IMR-90 (cell line): ENCODE measurements at regions not wholly inside any gene's neighbourhood (a gene's known extent, or its start where the extent isn't known, plus 50 kb on each side); places are given as distances from the start of the nearest gene placed in this dataset.

Source experiments
- ATAC-seq: fragments of 200-7000 bp; cut with Tn5 transposase; 2 replicates; pipeline ENCODE4 v1.9.1; 2020; ENCODE audit warnings: low read depth, mild to moderate bottlenecking, moderate library complexity
- BruUV-seq: library from RNA; stranded (reverse); fragments of 400-500 nt; replicated peaks from 2 replicates; lab custom pipeline; 2021; lab: Mats Ljungman, UMichigan
- CTCF ChIA-PET: fragments of 300-600 bp; formaldehyde crosslinking; extraction: SDS; loops from one replicate; lab custom pipeline; 2021; ENCODE audit warnings: antibody characterized with exemption; lab: Yijun Ruan, JAX
- POLR2A ChIA-PET: fragments of 300-600 bp; sonication (Branson Sonifier 250); formaldehyde crosslinking; loops from one replicate; lab custom pipeline; 2022; ENCODE audit warnings: antibody characterized with exemption; ENCODE audit not compliant: unreplicated experiment; lab: Charles Lee
- DNase-seq: peaks from one replicate; pipeline ENCODE4 v3.0.0; 2013
- H2AFZ ChIP-seq: replicated peaks from 2 replicates; pipeline ENCODE3; 2013; ENCODE audit warnings: low read length, mild to moderate bottlenecking; ENCODE audit not compliant: poor library complexity
- H2AK5ac ChIP-seq: 2 replicates; pipeline ENCODE4 v1.6.1; 2013; ENCODE audit warnings: low read depth, low read length, inconsistent platforms
- H2AK9ac ChIP-seq: replicated peaks from 2 replicates; pipeline ENCODE3; 2013; ENCODE audit warnings: mild to moderate bottlenecking, low read depth, low read length, moderate library complexity; ENCODE audit not compliant: poor library complexity
- H2BK120ac ChIP-seq: 2 replicates; pipeline ENCODE4 v1.6.1; 2013; ENCODE audit warnings: low read depth, low read length, inconsistent platforms
- H2BK15ac ChIP-seq: 3 replicates; pipeline ENCODE4 v1.6.1; 2013; ENCODE audit warnings: low read depth, low read length, inconsistent platforms
- H2BK20ac ChIP-seq: 2 replicates; pipeline ENCODE4 v1.6.1; 2013; ENCODE audit warnings: low read depth, mild to moderate bottlenecking, inconsistent platforms, low read length, moderate library complexity
- H2BK5ac ChIP-seq: 2 replicates; pipeline ENCODE4 v1.6.1; 2013; ENCODE audit warnings: mild to moderate bottlenecking, low read depth, low read length, inconsistent platforms; ENCODE audit not compliant: poor library complexity, severe bottlenecking
- H3K14ac ChIP-seq: replicated peaks from 2 replicates; pipeline ENCODE4 v1.6.1; 2013; ENCODE audit warnings: low read depth, low read length, inconsistent platforms
- H3K18ac ChIP-seq: 2 replicates; pipeline ENCODE4 v1.6.1; 2013; ENCODE audit warnings: low read depth, low read length, control low read depth
- H3K23ac ChIP-seq: 2 replicates; pipeline ENCODE4 v1.6.1; 2013; ENCODE audit warnings: low read depth, low read length, inconsistent platforms
- H3K27ac ChIP-seq: 2 replicates; pipeline ENCODE4 v1.5.1; 2013; ENCODE audit warnings: mild to moderate bottlenecking, control low read depth, low read length; ENCODE audit not compliant: insufficient read depth
- H3K27me3 ChIP-seq: 2 replicates; pipeline ENCODE4 v1.6.1; 2013; ENCODE audit warnings: low read length; ENCODE audit not compliant: control insufficient read depth, insufficient read depth
- H3K36me3 ChIP-seq: 2 replicates; pipeline ENCODE4 v1.6.1; 2013; ENCODE audit warnings: low read length, mixed read lengths; ENCODE audit not compliant: control insufficient read depth, insufficient read depth
- H3K4ac ChIP-seq: 2 replicates; pipeline ENCODE4 v1.6.1; 2013; ENCODE audit warnings: low read depth, low read length, inconsistent platforms
- H3K4me1 ChIP-seq: 2 replicates; pipeline ENCODE4 v1.6.1; 2013; ENCODE audit warnings: low read length, mixed read lengths; ENCODE audit not compliant: control insufficient read depth, insufficient read depth
- H3K4me2 ChIP-seq: 2 replicates; pipeline ENCODE4 v1.6.1; 2013; ENCODE audit warnings: low read depth, mild to moderate bottlenecking, control low read depth, low read length, moderate library complexity
- H3K4me3 ChIP-seq: 2 replicates; pipeline ENCODE4 v1.5.1; 2013; ENCODE audit warnings: low read depth, mild to moderate bottlenecking, control low read depth, low read length, moderate library complexity; ENCODE audit not compliant: insufficient read depth
- H3K56ac ChIP-seq: 2 replicates; pipeline ENCODE4 v1.6.1; 2013; ENCODE audit warnings: low read length, inconsistent platforms; ENCODE audit not compliant: insufficient read depth; ENCODE audit errors: extremely low read depth
- H3K79me1 ChIP-seq, 2 experiments: 2 replicates each; pipeline ENCODE4 v1.6.1; 2013; ENCODE audit warnings: low read length in 2 of 2, inconsistent platforms in 1 of 2, low read depth in 1 of 2
- H3K9ac ChIP-seq: 2 replicates; pipeline ENCODE4 v1.6.1; 2013; ENCODE audit warnings: low read depth, low read length, control low read depth
- H3K9me1 ChIP-seq: 2 replicates; pipeline ENCODE4 v1.6.1; 2013; ENCODE audit warnings: low read length, inconsistent platforms; ENCODE audit not compliant: insufficient read depth
- H3K9me3 ChIP-seq: 2 replicates; pipeline ENCODE4 v1.6.1; 2013; ENCODE audit warnings: low read length; ENCODE audit not compliant: control insufficient read depth, insufficient read depth
- H4K20me1 ChIP-seq: 2 replicates; pipeline ENCODE4 v1.6.1; 2013; ENCODE audit warnings: low read length, inconsistent platforms; ENCODE audit not compliant: insufficient read depth
- H4K5ac ChIP-seq: 2 replicates; pipeline ENCODE4 v1.6.1; 2013; ENCODE audit warnings: mild to moderate bottlenecking, low read depth, low read length, control low read depth
- H4K8ac ChIP-seq, 2 experiments: 2 replicates each; pipeline ENCODE4 v1.6.1; 2013; ENCODE audit warnings: low read depth in 2 of 2, low read length in 2 of 2, control low read depth in 1 of 2, inconsistent platforms in 1 of 2
- H4K91ac ChIP-seq: 2 replicates; pipeline ENCODE4 v1.6.1; 2013; ENCODE audit warnings: low read depth, low read length, inconsistent platforms; ENCODE audit not compliant: insufficient read depth
- FOS ChIP-seq: fragments of 150-350 bp; IDR thresholded peaks from 2 replicates; pipeline ENCODE4 v1.6.1; 2016; ENCODE audit warnings: low read depth, low read length
- RCOR1 ChIP-seq: IDR thresholded peaks from 2 replicates; pipeline ENCODE4 v1.6.1; 2012; ENCODE audit warnings: mild to moderate bottlenecking, low read length, improper control_type of control experiment; ENCODE audit not compliant: insufficient replicate concordance
- RFX5 ChIP-seq: IDR thresholded peaks from 2 replicates; pipeline ENCODE4 v1.8.0; 2012; ENCODE audit warnings: low read depth, mild to moderate bottlenecking, low read length, moderate library complexity
- SMC3 ChIP-seq: fragments of 150-350 bp; IDR thresholded peaks from 2 replicates; pipeline ENCODE4 v1.6.1; 2016; ENCODE audit warnings: low read depth, mild to moderate bottlenecking, antibody characterized with exemption, low read length, moderate library complexity
- WGBS, 2 experiments: methylation state at CpG; one replicate each; pipeline versions ENCODE4 v1.1.5 to v1.1.7; 2013; ENCODE audit warnings: missing lambda C conversion rate in 2 of 2; ENCODE audit not compliant: insufficient read length in 1 of 2; ENCODE audit errors: extremely low coverage in 2 of 2; 5-methylcytosine and 5-hydroxymethylcytosine counted together
- dilution Hi-C: fragments of 300-500 bp; cut with HindIII; formaldehyde crosslinking; loops from one replicate; pipeline ENCODE4 v1.14.3; 2018; ENCODE audit warnings: low sequenced_read_pairs; ENCODE audit not compliant: unreplicated experiment
- in situ Hi-C: fragments of 300-500 bp; cut with MboI; formaldehyde crosslinking; loops from 3 replicates; pipeline ENCODE4 v1.14.3; 2019; ENCODE audit warnings: low sequenced_read_pairs, inconsistent platforms, mixed read lengths
- intact Hi-C: fragments of 100-400 bp; cut with micrococcal nuclease; formaldehyde crosslinking; loops from 2 replicates; pipeline ENCODE4 v1.10.0; 2022

DNA sequence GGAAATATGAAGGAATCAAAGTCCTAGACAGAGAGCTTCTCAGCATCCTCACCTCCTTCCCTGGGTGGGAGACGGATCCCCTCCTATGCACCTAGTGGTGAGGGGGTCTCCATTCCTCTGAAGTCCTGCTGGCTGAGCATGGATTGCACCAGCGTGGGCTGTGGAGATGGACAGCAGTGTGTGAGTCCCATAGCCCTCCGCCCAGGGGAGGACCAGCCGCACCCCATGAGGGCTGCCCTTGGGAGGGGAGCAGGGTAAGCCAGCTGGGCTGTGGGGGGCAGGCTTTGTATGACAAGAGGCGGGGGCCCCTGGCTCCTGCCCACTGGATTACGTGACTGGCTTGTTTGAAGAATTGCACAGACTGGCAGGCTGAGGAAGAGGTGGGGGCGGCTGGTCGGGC, 768.2 kb downstream of the GALR1 start:
- WGBS, 2 experiments: 39% methylated on average over 3 of the region's 8 CpGs; no CpG with 5 or more reads in 1 of the 2 experiments

More for the DNA sequence above, 768.2 kb downstream of the GALR1 start:
- Histone ChIP-seq H2AFZ (no peak overlapping the region), H3K9ac (no peak overlapping the region), H3K27ac (no peak overlapping the region), H2BK15ac (no peak overlapping the region), H3K56ac (no peak overlapping the region), H4K5ac (no peak overlapping the region), H3K9me3 (peaks cover 30% of the 10 kb centered on the region), H3K9me1 (no peaks in the 10 kb centered on the region), H2AK9ac (no peak overlapping the region), H2BK20ac (no peak overlapping the region), H3K36me3 (no peaks in the 10 kb centered on the region), H3K14ac (no peak overlapping the region), H4K8ac (no peak overlapping the region), H2BK120ac (no peak overlapping the region), H3K4me1 (no peaks in the 10 kb centered on the region), H3K79me1 (no peaks in the 10 kb centered on the region), H2BK5ac (no peak overlapping the region), H2AK5ac (no peak overlapping the region), H3K4ac (no peak overlapping the region), H3K27me3 (no peaks in the 10 kb centered on the region), H4K91ac (no peak overlapping the region), H3K4me2 (no peak overlapping the region), H3K18ac (no peak overlapping the region), H3K4me3 (no peak overlapping the region), H3K23ac (no peak overlapping the region), H4K20me1 (no peaks in the 10 kb centered on the region)
- ATAC-seq (no peak), DNase-seq (no peak)
- POLR2A ChIA-PET: no interaction called here
- dilution Hi-C loops (no loop called here), in situ Hi-C loops (no loop called here), intact Hi-C loops (no loop called here)
- TF ChIP-seq RFX5 (no peak), FOS (no peak), RCOR1 (no peak), SMC3 (no peak)
- BruUV-seq: no TSS peak
- CTCF ChIA-PET: no interaction called here
